Stomach (tissue), 8 donors: ENCODE measurements at regions not wholly inside any gene's neighbourhood (a gene's known extent, or its start where the extent isn't known, plus 50 kb on each side); places are given as distances from the start of the nearest gene placed in this dataset.

Source experiments
- DNase-seq, 2 donors: peaks; one replicate each; pipeline versions ENCODE4 v3.0.0 to v3.0.0-alpha.2; 2013 to 2019
- H3K27ac ChIP-seq, 5 donors: fragments of 200-600 bp in 4 of 5; sonication (generic) in 4 of 5; one replicate each; pipeline ENCODE4 v1.5.1; 2013 to 2019; ENCODE audit warnings: mild to moderate bottlenecking in 1 of 5, moderate library complexity in 1 of 5
- H3K27me3 ChIP-seq, 3 donors: fragments of 200-600 bp; sonication (generic); one replicate each; pipeline ENCODE4 v1.5.1; 2017 to 2019; ENCODE audit warnings: mixed run types in 1 of 3
- H3K36me3 ChIP-seq, 4 donors: fragments of 200-600 bp; sonication (generic); 1 replicate in 3 of 4; 2 replicates in 1 of 4; pipeline ENCODE4 v1.5.1; 2016 to 2019
- H3K4me1 ChIP-seq, 4 donors: fragments of 200-600 bp; sonication (generic); one replicate each; pipeline ENCODE4 v1.5.1; 2016 to 2019
- H3K4me3 ChIP-seq, 4 donors: fragments of 200-600 bp; sonication (generic) in 3 of 4; one replicate each; pipeline ENCODE4 v1.5.1; 2016 to 2019; ENCODE audit warnings: mild to moderate bottlenecking in 1 of 4
- H3K9me3 ChIP-seq, 4 donors: fragments of 200-600 bp; sonication (generic); one replicate each; pipeline ENCODE4 v1.5.1; 2016 to 2019
- EP300 ChIP-seq: sonication (generic); formaldehyde crosslinking; IDR thresholded peaks from one replicate; pipeline ENCODE4 v1.6.1; 2017; ENCODE audit warnings: antibody characterized with exemption
- POLR2A ChIP-seq, 4 donors: fragments of 450-650 bp; IDR thresholded peaks; one replicate each; pipeline ENCODE4 v1.6.1; 2016; ENCODE audit warnings: antibody characterized with exemption in 4 of 4, control low read depth in 2 of 4, mild to moderate bottlenecking in 1 of 4, moderate library complexity in 1 of 4
- POLR2AphosphoS5 ChIP-seq, 3 donors: sonication (generic); formaldehyde crosslinking; IDR thresholded peaks; one replicate each; pipeline ENCODE4 v1.6.1; 2016; ENCODE audit warnings: antibody characterized with exemption in 3 of 3
- WGBS, 5 donors: extraction: QIAGEN DNeasy Blood & Tissue Kit in 3 of 5; methylation state at CpG; one replicate each; pipeline versions ENCODE4 v1.1.5 to v1.1.7; 2013 to 2018; 5-methylcytosine and 5-hydroxymethylcytosine counted together
- intact Hi-C: fragments of 100-400 bp; cut with DNase I; formaldehyde crosslinking; loops from one replicate; pipeline ENCODE4 v1.15.1; 2023; ENCODE audit warnings: low total_unique reads
- TF ChIP-seq, protein P1 (sequence below), 7 experiments: fragments of 450-650 bp in 4 of 7; fragments of 200-600 bp in 3 of 7; sonication (generic) in 3 of 7; IDR thresholded peaks; one replicate each; pipeline ENCODE4 v1.5.1; 2016 to 2019; ENCODE audit warnings: antibody characterized with exemption in 7 of 7, control low read depth in 2 of 7, mild to moderate bottlenecking in 1 of 7
- donor health status: healthy with polysubstance abuse.
- donor health status: Bipolar disorder and iron deficiency.
- donor health status: healthy.

DNA sequence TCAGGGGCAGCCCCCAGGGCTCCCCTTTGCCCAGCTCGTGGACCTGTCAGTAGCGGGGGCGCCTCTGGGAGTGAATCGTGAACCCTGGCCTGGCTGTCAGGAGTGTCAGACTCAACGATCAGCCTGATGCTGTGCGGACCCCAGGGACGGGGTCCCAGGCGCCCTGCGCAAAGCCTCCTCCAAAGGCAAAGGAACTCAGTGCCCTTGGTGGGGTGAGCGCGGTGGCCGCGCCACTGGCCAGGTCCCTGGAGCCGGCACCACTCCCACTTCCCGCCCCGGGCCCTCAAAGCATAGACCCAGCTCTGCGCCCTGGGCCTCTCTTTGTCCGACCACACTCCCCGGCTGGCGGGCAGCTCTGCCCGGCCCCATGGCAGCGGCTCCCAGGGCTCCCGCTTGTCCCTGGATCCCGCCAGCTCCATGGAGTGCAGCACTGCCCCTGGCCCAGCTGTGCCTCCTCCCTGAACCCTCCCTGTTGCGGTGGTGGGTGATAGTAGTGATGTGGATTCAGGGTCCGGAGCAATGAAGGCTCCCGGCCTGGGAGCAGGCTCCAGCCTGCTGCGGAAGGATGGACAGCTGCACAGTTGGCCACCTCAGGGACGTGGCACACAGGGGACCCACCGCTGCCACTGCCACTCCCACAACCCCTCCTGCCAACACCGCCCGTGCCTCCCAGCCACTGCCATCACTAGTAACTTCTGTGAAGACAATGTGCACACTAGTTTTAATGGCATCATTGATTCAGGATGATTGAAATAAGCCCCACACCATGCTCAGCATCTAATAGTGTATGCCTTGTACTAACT is 263.8 kb downstream of the ZBBX start:
- intact Hi-C loops, result no loop called here
- 88 to 95% (median 93%) methylated on average over 17 to 32 of the region's 32 CpGs for WGBS, 5 donors
- TF ChIP-seq POLR2AphosphoS5 (IDR thresholded peaks at IDR 0.05), result no peak

DNA sequence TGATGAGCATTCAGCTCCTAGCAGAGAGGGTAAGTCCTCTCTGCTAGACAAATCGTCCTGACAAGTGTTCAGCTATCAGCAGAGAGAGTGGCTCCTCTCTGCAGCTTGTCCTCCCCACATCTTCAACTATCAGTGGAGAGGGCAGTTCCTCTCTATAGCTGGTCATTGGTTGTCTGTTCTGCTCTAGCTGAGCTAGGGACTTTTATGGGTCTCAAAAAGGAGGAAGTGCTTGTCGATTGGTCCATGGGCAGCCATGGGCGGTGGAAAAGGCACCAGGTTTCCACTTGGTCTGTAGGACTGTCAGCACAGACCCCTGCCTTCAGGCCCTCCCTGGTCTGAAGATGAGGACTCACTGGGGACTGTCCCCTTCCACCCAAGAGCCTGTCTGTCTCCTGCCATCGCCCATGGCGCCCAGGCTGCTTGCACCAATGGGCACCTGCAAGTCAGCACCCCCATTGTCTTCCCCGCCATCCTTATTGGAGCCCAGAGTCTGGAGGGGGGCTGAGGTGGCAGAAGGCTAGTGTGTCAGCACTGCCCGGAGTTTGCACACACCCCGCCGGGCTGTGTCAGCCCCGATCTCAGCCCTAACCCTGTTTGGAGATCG is 264.7 kb downstream of the ZBBX start:
- Histone ChIP-seq H3K36me3 (no peaks in the 10 kb centered on the region), H3K27me3 (no peaks in the 10 kb centered on the region), H3K27ac (no peak overlapping the region), H3K4me3 (no peak overlapping the region), H3K9me3 (peaks cover 0 to 8% (median 0%) of the 10 kb centered on the region in 4 donors), H3K4me1 (no peaks in the 10 kb centered on the region)
- intact Hi-C loops, result no loop called here
- no peak for DNase-seq
- no peak for TF ChIP-seq POLR2A (IDR thresholded peaks at IDR 0.05)
- TF ChIP-seq, protein P1, sequence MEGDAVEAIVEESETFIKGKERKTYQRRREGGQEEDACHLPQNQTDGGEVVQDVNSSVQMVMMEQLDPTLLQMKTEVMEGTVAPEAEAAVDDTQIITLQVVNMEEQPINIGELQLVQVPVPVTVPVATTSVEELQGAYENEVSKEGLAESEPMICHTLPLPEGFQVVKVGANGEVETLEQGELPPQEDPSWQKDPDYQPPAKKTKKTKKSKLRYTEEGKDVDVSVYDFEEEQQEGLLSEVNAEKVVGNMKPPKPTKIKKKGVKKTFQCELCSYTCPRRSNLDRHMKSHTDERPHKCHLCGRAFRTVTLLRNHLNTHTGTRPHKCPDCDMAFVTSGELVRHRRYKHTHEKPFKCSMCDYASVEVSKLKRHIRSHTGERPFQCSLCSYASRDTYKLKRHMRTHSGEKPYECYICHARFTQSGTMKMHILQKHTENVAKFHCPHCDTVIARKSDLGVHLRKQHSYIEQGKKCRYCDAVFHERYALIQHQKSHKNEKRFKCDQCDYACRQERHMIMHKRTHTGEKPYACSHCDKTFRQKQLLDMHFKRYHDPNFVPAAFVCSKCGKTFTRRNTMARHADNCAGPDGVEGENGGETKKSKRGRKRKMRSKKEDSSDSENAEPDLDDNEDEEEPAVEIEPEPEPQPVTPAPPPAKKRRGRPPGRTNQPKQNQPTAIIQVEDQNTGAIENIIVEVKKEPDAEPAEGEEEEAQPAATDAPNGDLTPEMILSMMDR (IDR thresholded peaks at IDR 0.05), result no peak
- TF ChIP-seq EP300, result no peak
- no peak for TF ChIP-seq POLR2AphosphoS5 (IDR thresholded peaks at IDR 0.05)
- 81 to 94% (median 90%) methylated on average over 10 to 11 of the region's 11 CpGs for WGBS, 5 donors

More for the DNA sequence above, 263.8 kb downstream of the ZBBX start:
- no peaks in the 10 kb centered on the region for H3K27me3 ChIP-seq
- H3K36me3 ChIP-seq, result no peaks in the 10 kb centered on the region
- no peak for DNase-seq
- no peaks in the 10 kb centered on the region for H3K4me1 ChIP-seq
- H3K9me3 ChIP-seq, result peaks cover 0 to 8% (median 0%) of the 10 kb centered on the region in 4 donors
- H3K4me3 ChIP-seq, result no peak overlapping the region
- H3K27ac ChIP-seq, result no peak overlapping the region

DNA sequence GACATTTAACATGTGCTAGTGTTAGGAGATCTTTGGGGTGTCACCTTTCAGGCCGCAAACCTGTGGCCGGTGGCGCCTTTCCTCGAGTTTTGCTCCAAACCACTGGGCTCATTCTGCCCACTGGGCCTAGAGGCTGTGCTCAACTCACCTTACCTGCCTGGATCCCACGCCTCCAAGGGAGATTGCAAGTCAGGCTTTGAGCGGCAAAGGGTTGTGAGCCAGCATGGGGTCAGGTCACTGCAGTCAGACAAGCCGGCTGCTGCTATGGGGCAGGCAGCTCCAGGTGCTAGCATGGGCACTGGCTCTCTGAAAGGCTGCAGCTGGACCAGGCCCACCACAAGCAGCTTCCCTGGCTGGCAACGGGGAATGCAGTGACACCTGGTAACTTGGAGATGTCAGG is 265.5 kb downstream of the ZBBX start:
- H3K27ac ChIP-seq, result no peak overlapping the region
- no peaks in the 10 kb centered on the region for H3K27me3 ChIP-seq
- TF ChIP-seq POLR2AphosphoS5 (IDR thresholded peaks at IDR 0.05) (no peak), POLR2A (IDR thresholded peaks at IDR 0.05) (no peak), EP300 (no peak)
- TF ChIP-seq, protein P1 (IDR thresholded peaks at IDR 0.05), result no peak
- H3K36me3 ChIP-seq, result no peaks in the 10 kb centered on the region
- no peak overlapping the region for H3K4me3 ChIP-seq
- DNase-seq, result no peak
- 86 to 92% (median 88%) methylated on average over 8 of the region's 8 CpGs for WGBS, 5 donors
- H3K9me3 ChIP-seq, result peaks cover 0 to 8% (median 0%) of the 10 kb centered on the region in 4 donors
- no peaks in the 10 kb centered on the region for H3K4me1 ChIP-seq
- intact Hi-C loops, result no loop called here

DNA sequence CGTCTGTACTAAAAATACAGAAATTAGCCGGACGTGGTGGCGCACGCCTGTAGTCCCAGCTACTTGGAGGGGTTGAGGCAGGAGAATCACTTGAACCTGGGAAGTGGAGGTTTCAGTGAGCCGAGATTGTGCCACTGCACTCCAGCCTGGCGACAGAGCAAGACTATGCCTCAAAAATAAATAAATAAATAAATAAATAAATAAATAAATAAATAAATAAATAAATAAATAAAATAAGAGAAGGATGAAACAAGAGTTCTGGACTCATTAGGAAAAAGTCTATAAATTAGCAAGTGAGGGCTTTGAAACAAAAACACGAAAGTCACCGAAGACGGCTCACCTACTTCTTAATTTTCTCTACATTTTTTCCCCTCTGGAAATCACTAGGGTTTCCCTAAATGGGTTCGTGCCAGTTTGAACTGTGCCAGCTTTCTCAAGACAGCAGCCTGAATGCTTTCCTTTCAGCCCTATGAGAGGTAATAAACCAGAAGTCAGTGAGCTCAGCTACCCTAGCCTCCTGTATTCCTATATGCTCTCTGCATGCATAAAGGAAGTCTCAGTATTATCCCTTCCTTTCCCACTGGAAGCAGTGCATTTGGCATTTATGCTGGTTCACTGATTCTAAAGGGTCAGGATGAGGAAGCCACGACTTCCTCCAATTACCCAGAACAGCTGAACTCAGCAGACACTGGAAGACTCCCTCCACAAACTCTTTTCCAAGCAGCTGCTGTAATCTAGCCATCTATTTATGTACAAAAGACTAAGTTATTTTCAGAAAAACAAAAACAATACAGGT is 266.9 kb downstream of the ZBBX start:
- Histone ChIP-seq H3K27ac (no peak overlapping the region), H3K36me3 (no peaks in the 10 kb centered on the region), H3K4me1 (no peaks in the 10 kb centered on the region), H3K4me3 (no peak overlapping the region), H3K27me3 (no peaks in the 10 kb centered on the region), H3K9me3 (peaks cover 0 to 8% (median 0%) of the 10 kb centered on the region in 4 donors)
- peak in 1 of 2 donors; percentile 9 for DNase-seq
- TF ChIP-seq, protein P1 (IDR thresholded peaks at IDR 0.05), result no peak
- TF ChIP-seq POLR2AphosphoS5 (IDR thresholded peaks at IDR 0.05) (no peak), EP300 (no peak), POLR2A (IDR thresholded peaks at IDR 0.05) (no peak)
- intact Hi-C loops, result no loop called here
- 82 to 89% (median 85%) methylated on average over 12 of the region's 12 CpGs for WGBS, 5 donors
